Thoracic aorta (tissue), 2 donors: ENCODE measurements at regions not wholly inside any gene's neighbourhood (a gene's known extent, or its start where the extent isn't known, plus 50 kb on each side); places are given as distances from the start of the nearest gene placed in this dataset.

Experiments
- ATAC-seq: fragments of 150-250 bp; one replicate; pipeline ENCODE4 v1.8.0; 2017; ENCODE audit warnings: low read depth; ENCODE audit not compliant: insufficient number of reproducible peaks, low FRiP score
- DNase-seq: peaks from one replicate; pipeline ENCODE4 v3.0.0-alpha.2; 2020; ENCODE audit warnings: low spot score
- H3K27ac ChIP-seq, 2 donors: fragments of 200-600 bp; sonication (generic); 1 replicate in 1 of 2; 2 replicates in 1 of 2; pipeline ENCODE4 v1.5.1; 2016; ENCODE audit warnings: mild to moderate bottlenecking in 2 of 2, moderate library complexity in 2 of 2
- H3K27me3 ChIP-seq: fragments of 200-600 bp; sonication (generic); replicated peaks from 2 replicates; pipeline ENCODE4 v1.6.0; 2016; ENCODE audit warnings: mild to moderate bottlenecking; ENCODE audit not compliant: insufficient read depth
- H3K36me3 ChIP-seq: fragments of 200-600 bp; sonication (generic); one replicate; pipeline ENCODE4 v1.5.1; 2016
- H3K4me1 ChIP-seq, 2 donors: fragments of 200-600 bp; sonication (generic); 1 replicate in 1 of 2; 2 replicates in 1 of 2; pipeline versions ENCODE4 v1.5.1 to v1.6.0; 2016; ENCODE audit warnings: low read depth in 2 of 2, mild to moderate bottlenecking in 1 of 2; ENCODE audit not compliant: control insufficient read depth in 1 of 2
- H3K4me3 ChIP-seq: fragments of 200-600 bp; sonication (generic); 2 replicates; pipeline ENCODE4 v1.5.1; 2016; ENCODE audit warnings: mild to moderate bottlenecking
- H3K9me3 ChIP-seq: fragments of 200-600 bp; sonication (generic); 2 replicates; pipeline ENCODE4 v1.5.1; 2016
- CTCF ChIP-seq: fragments of 200-600 bp; sonication (generic); IDR thresholded peaks from one replicate; pipeline ENCODE4 v1.5.1; 2019; ENCODE audit warnings: antibody characterized with exemption

DNA sequence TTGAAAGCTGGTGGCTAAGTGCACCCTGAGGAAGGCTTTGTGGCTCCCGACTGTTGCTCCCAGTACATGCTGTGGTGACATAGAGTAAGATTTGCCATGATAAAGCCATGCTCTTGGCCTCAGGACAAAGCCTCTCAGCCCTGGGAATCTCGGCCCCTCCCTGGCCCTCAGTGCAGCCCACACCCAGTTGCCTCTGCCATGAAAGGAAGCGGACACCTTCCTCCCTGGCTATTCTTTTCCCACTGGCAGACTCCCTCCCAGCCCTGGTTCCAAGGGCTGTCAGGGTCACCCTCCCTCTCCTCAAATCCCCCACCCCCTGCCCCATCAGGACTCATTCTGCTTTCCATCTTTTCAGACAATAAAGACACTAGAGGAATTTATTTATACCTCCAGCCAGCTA is 119.8 kb upstream of the NEO1 start:
- no peak for DNase-seq
- Histone ChIP-seq H3K27me3 (no peaks in the 10 kb centered on the region), H3K4me3 (no peak overlapping the region), H3K27ac (no peak overlapping the region), H3K4me1 (peaks cover 0 to 13% of the 10 kb centered on the region in 2 donors), H3K9me3 (no peaks in the 10 kb centered on the region), H3K36me3 (no peaks in the 10 kb centered on the region)
- no peak for ATAC-seq
- no peak for TF ChIP-seq CTCF

- ATAC-seq = no peak
- H3K4me3 ChIP-seq = no peak overlapping the region
- no peak overlapping the region for H3K27ac ChIP-seq
- H3K9me3 ChIP-seq = no peaks in the 10 kb centered on the region
- TF ChIP-seq CTCF = no peak
- no peaks in the 10 kb centered on the region for H3K36me3 ChIP-seq
- no peaks in the 10 kb centered on the region for H3K4me1 ChIP-seq
- DNase-seq = no peak
- H3K27me3 ChIP-seq = no peaks in the 10 kb centered on the region
Measured at GRCh38 chr15:72927451-72927850, 124.8 kb upstream of the NEO1 start.

- DNase-seq = no peak
- Histone ChIP-seq H3K27me3 (no peaks in the 10 kb centered on the region), H3K4me3 (no peak overlapping the region), H3K4me1 (no peaks in the 10 kb centered on the region), H3K27ac (no peak overlapping the region), H3K9me3 (no peaks in the 10 kb centered on the region), H3K36me3 (no peaks in the 10 kb centered on the region)
- no peak for ATAC-seq
- TF ChIP-seq CTCF = no peak
Measured at GRCh38 chr15:72925661-72926060, 126.6 kb upstream of the NEO1 start.

GRCh38 chr15:72923289-72923688 is 129.0 kb upstream of the NEO1 start:
- Histone ChIP-seq H3K27ac (no peak overlapping the region), H3K27me3 (no peaks in the 10 kb centered on the region), H3K36me3 (no peaks in the 10 kb centered on the region), H3K4me1 (no peaks in the 10 kb centered on the region), H3K4me3 (no peak overlapping the region), H3K9me3 (no peaks in the 10 kb centered on the region)
- TF ChIP-seq CTCF = no peak
- ATAC-seq (no peak), DNase-seq (no peak)

GRCh38 chr15:72920551-72920950 is 131.7 kb upstream of the NEO1 start:
- Histone ChIP-seq H3K36me3 (no peaks in the 10 kb centered on the region), H3K4me1 (no peaks in the 10 kb centered on the region), H3K9me3 (no peaks in the 10 kb centered on the region), H3K4me3 (no peak overlapping the region), H3K27ac (no peak overlapping the region), H3K27me3 (no peaks in the 10 kb centered on the region)
- no peak for TF ChIP-seq CTCF
- no peak for ATAC-seq
- DNase-seq = no peak
